Fibroblast of skin of scalp (primary cell): ENCODE measurements at regions not wholly inside any gene's neighbourhood (a gene's known extent, or its start where the extent isn't known, plus 50 kb on each side); places are given as distances from the start of the nearest gene placed in this dataset.
"Not testable (repeated sequence)": the region's sequence is repeated elsewhere in the genome, so short reads cannot be mapped to it uniquely, and the experiment has no call there.

Source experiments
- DNase-seq: peaks from one replicate; pipeline ENCODE4 v3.0.0-alpha.2; 2013

DNA sequence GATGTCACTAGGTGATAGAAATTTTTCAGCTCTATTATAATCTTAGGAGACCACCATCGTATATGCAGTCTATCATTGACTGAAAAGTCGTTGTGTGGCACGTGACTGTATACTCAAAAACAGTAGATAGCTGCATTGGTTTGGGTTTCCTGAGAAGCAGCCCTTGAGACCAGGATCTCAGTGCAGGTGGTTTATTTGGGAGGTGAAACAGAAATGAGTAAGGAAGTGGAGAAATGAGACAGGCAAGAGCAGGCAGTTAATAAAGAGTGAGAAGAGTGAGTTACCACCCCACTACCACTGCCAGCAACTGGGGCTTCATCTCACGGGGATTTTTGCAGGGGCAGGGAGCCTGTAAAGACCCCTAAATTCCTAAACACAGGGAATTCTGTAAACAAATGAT lies 221.0 kb downstream of the SHQ1 start:
- no peak for DNase-seq

DNA sequence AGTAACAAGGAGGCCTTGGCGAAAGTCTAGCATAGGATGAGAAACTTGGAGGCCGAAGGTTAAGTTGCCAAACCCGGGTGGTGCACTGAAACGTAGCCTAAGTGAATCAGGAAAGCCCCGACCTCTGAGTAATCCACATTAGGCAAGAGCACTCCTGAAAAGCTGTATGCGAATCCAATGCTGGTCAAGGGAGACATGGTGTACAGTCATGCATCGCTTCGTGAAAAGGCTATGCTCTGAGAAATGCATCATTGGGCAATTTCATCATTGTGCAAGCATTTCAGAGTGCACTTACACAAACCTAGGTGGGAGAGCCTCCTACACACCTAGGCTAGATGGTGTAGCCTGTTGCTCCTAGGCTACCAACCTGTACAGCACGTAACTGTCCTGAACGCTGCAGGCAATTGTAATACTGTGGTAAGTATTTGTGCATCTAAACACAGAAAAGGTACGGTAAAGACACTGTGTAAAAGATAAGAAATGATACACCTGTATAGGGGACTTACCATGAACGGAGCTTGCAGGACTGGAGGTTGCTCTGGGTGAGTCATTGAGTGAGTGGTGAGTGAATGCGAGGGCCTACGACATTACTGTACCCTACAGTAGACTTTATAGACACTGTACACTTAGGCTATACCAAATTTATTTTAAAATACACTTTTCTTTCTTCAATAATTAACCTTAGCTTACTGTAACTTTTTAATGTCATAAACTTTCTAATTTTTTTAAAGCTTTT lies 222.5 kb downstream of the SHQ1 start:
- no peak for DNase-seq

DNA sequence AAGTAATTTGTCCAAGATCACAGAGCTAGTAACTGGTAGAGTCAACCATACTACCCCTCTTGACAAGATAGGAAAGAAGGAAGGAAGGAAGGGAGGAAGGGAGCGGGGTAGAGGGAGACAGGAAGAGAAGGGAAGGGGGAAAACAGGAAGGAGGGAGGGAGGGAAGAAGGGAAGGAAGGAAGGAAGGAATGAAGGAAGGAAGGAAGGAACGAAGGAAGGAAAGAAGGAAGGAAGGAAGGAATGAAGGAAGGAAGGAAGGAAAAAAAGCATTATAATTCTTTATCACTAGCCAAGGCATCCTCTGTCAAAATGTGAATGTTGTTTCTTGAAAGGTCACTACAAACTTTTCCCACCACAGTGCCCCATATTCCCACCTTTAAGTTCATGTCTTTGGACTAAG lies 223.6 kb downstream of the SHQ1 start:
- no peak for DNase-seq

- DNase-seq = no peak
These were observed 229.5 kb downstream of the SHQ1 start for GRCh38 chr3:72618739-72619138.

- no peak for DNase-seq
These were observed 230.7 kb downstream of the SHQ1 start for GRCh38 chr3:72617424-72618024.

GRCh38 chr3:72615776-72616175 lies 232.5 kb downstream of the SHQ1 start:
- no peak for DNase-seq

DNA sequence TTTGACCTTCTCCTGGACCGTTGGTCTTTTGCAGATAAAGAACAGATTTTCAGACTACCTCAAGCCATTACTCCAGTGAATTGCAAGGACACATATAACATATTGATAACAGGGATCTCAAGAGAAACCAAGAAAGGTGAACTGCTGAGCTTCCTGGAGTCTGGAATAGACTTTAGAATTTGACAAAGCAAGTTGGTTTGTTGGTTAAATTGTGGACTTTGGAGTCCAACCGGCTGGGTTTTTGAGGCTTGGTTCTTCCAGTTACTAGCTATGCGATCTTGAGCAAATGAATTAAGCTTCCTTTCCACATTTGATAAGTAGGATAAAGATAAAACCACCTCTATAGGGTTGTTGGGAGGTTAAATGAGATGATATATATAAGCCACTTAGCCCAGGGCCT lies 233.1 kb downstream of the SHQ1 start:
- no peak for DNase-seq

DNA sequence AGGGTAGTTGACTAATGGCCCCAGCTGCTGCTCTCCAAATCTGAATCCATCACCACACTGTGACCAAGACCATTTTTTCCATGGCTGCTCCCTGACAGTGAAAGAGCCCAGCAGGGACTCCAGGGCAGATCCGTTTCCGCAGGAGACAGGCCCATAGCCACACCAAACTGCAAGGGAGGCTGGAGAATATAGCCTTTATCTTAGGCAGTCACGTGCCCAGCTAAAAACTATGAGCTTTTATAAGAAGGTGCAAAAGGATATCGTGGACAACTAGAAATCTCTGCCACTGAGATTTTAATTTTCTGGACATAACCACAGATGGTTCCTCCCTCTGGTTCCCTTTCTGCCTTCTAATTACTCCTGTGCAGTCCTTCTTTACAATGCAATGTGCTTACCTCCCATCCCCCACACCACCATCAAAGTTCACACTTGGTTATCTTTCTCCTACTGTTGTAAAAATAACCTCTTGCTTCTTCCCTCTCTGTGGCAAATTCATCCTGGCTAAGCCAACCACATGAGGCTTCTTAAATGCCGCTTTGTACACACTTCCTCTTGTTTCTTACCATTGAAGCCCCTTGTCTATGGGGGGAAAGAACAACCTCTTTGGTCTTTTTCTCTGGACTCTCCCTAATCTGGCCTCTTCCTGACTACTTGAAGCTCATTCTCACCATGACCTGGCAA lies 233.7 kb downstream of the SHQ1 start:
- no peak for DNase-seq

DNA sequence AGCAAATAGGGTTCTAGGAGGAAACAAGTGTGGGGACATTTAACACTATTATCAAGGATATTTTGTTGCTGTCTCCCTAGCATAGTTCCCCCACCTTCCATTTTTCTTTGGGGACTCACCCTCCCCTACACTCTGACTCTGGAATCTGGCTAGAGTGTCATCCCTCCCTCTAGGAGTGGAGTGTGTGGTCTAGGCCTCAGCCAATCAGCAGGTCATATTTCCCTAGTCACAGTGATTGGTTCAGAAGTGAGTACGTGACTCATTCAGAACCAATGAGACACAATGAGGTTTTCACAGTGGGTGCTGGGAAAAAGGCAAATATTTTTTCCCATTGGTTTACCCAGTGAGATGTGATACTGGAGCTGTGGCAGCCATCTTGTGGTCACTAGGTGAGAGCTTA lies 234.4 kb downstream of the SHQ1 start:
- DNase-seq = no peak

- DNase-seq = not testable (repeated sequence)
These were observed 239.1 kb downstream of the SHQ1 start for GRCh38 chr3:72609114-72609513.

DNA sequence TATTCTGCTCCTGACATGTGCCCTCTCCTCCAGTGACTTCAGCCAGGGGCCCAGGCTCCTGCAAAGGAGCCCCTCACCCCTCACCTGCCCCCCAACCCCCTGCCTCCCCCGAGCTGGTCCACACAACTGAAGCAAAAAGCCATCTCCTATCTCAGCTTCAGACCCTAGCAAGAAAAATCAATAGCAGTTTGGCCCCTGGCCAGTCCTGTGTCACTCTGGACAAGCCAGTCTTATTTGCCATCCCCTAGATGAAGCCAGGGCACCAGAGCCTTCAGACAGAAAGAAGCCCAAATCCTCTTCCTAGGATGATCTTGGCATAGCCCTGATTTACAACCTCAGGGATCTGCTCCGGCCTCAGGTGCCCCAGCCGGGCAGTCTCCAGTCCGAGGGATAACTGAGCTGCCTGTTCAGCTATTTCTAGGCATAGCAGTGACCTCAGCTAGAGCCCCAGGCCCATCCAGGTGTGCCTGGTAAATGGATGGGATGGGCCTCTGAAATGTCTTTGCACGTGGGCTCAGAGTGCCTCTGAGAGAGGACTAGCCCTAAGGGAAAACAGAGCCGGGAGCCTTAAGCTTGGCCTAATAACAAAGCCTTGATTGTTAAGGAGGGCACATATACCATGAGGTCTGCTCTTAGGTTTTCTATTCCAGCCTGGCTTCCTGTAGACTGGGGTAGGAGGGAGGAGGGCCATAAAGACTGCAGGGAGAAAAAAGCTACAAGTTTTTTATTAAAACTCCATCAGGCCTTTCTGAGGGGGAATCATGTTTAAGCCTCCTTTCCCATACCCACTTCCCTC lies 242.0 kb downstream of the SHQ1 start:
- no peak for DNase-seq

DNA sequence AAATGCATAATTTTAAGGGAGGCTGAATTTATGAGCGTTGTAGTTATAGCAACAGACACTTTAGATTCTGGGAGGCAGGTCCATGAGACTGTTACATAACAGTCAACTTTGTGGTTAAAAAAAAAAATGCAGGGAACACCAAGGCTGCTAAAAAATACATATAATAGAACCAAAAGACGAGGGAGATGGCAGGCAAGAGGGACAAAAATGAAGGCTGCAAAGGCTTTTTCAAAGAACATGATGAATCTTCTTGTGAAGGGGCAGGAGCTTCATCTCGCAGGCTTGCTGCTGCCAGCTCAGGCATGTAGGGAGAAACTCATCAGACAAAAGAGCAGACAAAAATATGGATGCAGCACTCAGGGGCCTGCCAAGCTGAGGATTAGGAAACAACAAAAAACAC lies 243.9 kb downstream of the SHQ1 start:
- no peak for DNase-seq

GRCh38 chr3:72601983-72602750 lies 246.1 kb downstream of the SHQ1 start:
- DNase-seq = no peak

DNA sequence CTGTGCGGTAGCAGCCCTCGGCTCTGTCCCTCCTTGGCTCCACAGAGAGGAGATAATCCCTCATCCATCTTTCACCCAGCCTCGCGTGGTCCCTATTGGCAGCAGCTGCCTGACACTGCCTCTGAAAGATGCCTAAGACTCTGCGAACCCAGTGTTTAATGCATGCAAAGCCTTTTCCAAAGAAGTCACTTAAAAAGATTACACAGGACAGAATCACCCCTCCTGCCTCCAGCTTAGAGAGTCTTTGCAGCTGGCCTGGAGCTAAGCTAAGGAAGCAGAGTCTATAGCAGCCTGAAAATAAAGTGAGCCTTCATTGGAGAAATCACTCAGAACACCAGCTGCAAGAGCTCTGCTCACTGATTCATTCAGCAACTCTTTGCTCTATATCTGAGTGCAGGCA lies 247.2 kb downstream of the SHQ1 start:
- DNase-seq = no peak

GRCh38 chr3:72597756-72598195 lies 250.5 kb downstream of the SHQ1 start:
- DNase-seq = peak; percentile 31

- no peak for DNase-seq
These were observed 251.2 kb downstream of the SHQ1 start for GRCh38 chr3:72597043-72597442.

DNA sequence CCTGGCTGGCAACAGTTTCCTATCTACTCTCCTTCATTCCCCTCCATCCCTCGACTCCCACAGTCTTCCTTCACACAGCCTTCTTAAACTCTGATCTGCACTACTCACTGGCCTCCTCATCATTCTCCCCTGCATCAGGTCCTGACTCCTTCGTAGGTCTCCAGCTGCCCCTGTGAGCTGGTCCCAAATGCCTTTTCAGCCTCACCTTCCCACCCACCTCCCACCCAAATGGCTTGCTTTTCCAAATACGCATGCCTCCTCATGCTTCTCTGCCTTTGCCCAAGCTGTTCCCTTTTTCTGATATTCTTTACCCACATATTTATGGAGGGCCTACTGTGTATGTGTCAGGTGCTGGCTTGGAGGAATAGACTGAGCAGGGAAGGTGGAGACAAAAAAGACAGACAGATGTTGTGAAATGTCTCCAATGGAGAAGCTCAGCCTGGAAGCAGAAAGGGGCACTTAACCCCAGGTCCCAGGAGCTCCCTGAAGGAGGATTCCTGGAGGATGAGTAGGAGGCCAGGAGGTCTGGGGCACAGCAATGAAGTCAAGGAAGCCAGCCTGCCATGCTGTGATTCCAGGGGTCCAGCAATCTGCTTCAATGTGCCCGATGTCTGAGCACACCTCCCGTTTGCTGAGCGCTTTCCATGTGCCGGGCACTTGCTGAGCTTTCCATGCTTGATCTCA lies 252.2 kb downstream of the SHQ1 start:
- peak; percentile 49 for DNase-seq

DNA sequence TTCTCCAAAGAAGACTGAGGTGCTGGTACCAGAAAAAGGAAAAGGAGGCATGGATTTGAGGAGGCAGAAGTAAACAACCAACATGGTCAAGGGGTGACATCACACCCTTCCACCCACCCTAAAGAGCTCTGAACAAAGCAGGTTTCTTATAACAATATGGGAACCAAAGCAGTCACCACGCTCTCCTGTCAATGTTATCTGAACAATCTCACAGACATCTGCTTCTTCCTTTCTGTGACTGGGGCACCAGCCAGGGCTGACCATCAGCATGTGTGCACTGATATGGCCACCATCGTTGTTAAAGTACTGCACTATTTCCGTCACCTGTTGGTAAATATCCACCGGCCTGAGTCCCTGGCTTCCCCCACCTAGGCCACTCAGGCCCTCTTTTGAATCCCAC lies 252.9 kb downstream of the SHQ1 start:
- no peak for DNase-seq

- DNase-seq = no peak
These were observed 253.5 kb downstream of the SHQ1 start for GRCh38 chr3:72594615-72595215.

DNA sequence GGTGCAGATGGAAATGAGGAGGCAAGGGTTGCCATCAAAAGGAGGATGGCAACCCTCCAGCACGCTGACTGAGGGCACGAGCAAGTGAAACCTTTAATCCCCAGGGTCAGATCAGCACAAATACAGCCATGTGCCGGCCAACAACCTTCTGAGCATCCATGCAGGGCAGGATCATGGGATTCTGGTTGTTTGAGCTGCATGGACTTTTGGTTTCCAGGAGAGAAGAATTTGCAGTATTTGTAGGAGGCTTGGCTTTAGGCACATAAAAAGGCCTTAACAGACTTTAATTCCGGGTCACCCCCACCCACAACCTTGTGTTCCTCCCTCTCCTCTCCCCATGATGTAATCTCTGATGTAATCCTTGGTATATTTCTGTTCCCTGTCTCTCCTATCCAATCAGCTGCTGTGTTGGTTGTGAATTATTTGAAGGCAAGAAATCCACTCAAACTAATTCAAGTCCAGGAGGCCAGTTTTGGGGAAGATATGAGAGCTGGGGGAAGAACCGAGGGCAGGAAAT lies 254.3 kb downstream of the SHQ1 start:
- peak; percentile 78 for DNase-seq
